HL-60 (cell line): ENCODE measurements at regions not wholly inside any gene's neighbourhood (a gene's known extent, or its start where the extent isn't known, plus 50 kb on each side); places are given as distances from the start of the nearest gene placed in this dataset.

Experiments
- DNase-seq, 2 experiments: peaks; one replicate each; pipeline ENCODE4 v3.0.0-alpha.2; 2010 to 2020; ENCODE audit warnings: low read depth in 1 of 2, low spot score in 1 of 2
- H3K27ac ChIP-seq: fragments of 250-450 bp; sonication (Bioruptor Pico); replicated peaks from 2 replicates; pipeline ENCODE4 v1.5.1; 2020; ENCODE audit warnings: mild to moderate bottlenecking, moderate library complexity
- H3K27me3 ChIP-seq: fragments of 250-450 bp; sonication (Bioruptor Pico); 2 replicates; pipeline ENCODE4 v1.5.1; 2021; ENCODE audit warnings: mild to moderate bottlenecking, moderate library complexity; ENCODE audit not compliant: insufficient read depth, poor library complexity, severe bottlenecking
- H3K4me3 ChIP-seq: replicated peaks from 2 replicates; pipeline ENCODE4 v1.5.1; 2011; ENCODE audit warnings: mild to moderate bottlenecking, control low read depth, low read length; ENCODE audit not compliant: insufficient read depth
- CTCF ChIP-seq: IDR thresholded peaks from one replicate; pipeline ENCODE4 v1.5.1; 2011; ENCODE audit warnings: low read length, control low read depth, inconsistent platforms; ENCODE audit not compliant: insufficient read depth
- GABPA ChIP-seq: IDR thresholded peaks from 2 replicates; pipeline ENCODE4 v1.6.1; 2012; ENCODE audit warnings: low read depth
- POLR2AphosphoS5 ChIP-seq: IDR thresholded peaks from 2 replicates; pipeline ENCODE4 v1.6.1; 2012; ENCODE audit warnings: low read depth
- REST ChIP-seq: IDR thresholded peaks from 2 replicates; pipeline ENCODE4 v1.6.1; 2012; ENCODE audit warnings: low read depth; ENCODE audit not compliant: insufficient replicate concordance
- SPI1 ChIP-seq: IDR thresholded peaks from 2 replicates; pipeline ENCODE4 v1.6.1; 2012; ENCODE audit warnings: low read depth, mild to moderate bottlenecking, borderline replicate concordance

- Histone ChIP-seq H3K4me3 (no peak overlapping the region), H3K27ac (no peak overlapping the region), H3K27me3 (no peaks in the 10 kb centered on the region)
- TF ChIP-seq CTCF, result no peak
- TF ChIP-seq GABPA, result no peak
- no peak for TF ChIP-seq SPI1
- TF ChIP-seq REST, result no peak
- TF ChIP-seq POLR2AphosphoS5, result no peak
- DNase-seq, result no peak
Observed at GRCh38 chr13:103403814-103404213, 337.6 kb upstream of the SLC10A2 start.

- no peak for DNase-seq
- Histone ChIP-seq H3K4me3 (no peak overlapping the region), H3K27me3 (no peaks in the 10 kb centered on the region), H3K27ac (no peak overlapping the region)
- TF ChIP-seq REST (no peak), GABPA (no peak), CTCF (no peak), POLR2AphosphoS5 (no peak), SPI1 (no peak)
Observed at GRCh38 chr13:103403148-103403740, 337.0 kb upstream of the SLC10A2 start.

GRCh38 chr13:103395139-103395538, 328.9 kb upstream of the SLC10A2 start:
- no peak overlapping the region for H3K4me3 ChIP-seq
- TF ChIP-seq SPI1 (no peak), GABPA (no peak), POLR2AphosphoS5 (no peak), REST (no peak), CTCF (no peak)
- DNase-seq, result no peak

More at GRCh38 chr13:103395139-103395538, 328.9 kb upstream of the SLC10A2 start:
- Histone ChIP-seq H3K27me3 (no peaks in the 10 kb centered on the region), H3K27ac (no peak overlapping the region)
